ENCODE measurements at regions not wholly inside any gene's neighbourhood (a gene's known extent, or its start where the extent isn't known, plus 50 kb on each side); places are given as distances from the start of the nearest gene placed in this dataset.
A peak's percentile ranks its signal among the peaks of the same experiment; 100 is the strongest.

DNA sequence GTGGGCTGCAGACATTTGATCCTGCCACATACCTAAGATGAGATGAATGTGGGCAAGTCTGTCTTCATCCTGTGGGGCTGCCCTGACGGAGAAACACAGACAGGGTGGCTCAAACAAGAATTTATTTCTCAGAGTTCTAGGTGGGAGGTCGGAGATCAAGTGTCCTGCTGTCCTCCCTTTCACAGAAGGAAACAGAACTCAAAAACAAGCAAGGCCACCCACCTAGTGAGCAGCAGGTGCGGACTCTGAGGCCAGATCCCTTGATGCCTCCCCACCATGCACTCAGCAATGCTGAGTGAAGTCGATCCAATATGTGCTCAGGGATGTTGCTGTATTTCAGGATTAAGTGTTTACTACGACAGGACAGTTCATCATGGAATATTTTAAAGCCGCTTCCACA is 63.0 kb upstream of the SNTG2 start:
- H3K4me1 Mint-ChIP-seq, result peaks cover 62 to 63% of the 10 kb centered on the region in 2 experiments

More for the DNA sequence above, 63.0 kb upstream of the SNTG2 start:
- Histone ChIP-seq H2BK15ac (ENCODE audit: low read depth, low read length) (no peak overlapping the region), H4K5ac (ENCODE audit: insufficient read length, low read depth, low read length) (no peak overlapping the region), H2AK5ac (ENCODE audit: insufficient read length, low read length) (no peak overlapping the region), H3K18ac (ENCODE audit: insufficient read length, low read depth, low read length) (no peak overlapping the region), H3K4ac (ENCODE audit: low read depth, low read length) (no peak overlapping the region), H3K79me1 (ENCODE audit: insufficient read depth, low read depth, low read length, poor library complexity, severe bottlenecking) (no peaks in the 10 kb centered on the region), H3K4me2 (ENCODE audit: insufficient read depth, insufficient read length, low read length) (no peak overlapping the region), H2BK120ac (ENCODE audit: low read depth, low read length, poor library complexity, severe bottlenecking) (no peak overlapping the region), H3T11ph (ENCODE audit: low read length) (no peak overlapping the region), H4K8ac (replicated peaks; ENCODE audit: insufficient read length, low read depth, low read length) (no peak overlapping the region), H3K79me2 (ENCODE audit: insufficient read depth, low read length) (no peaks in the 10 kb centered on the region), H3K56ac (ENCODE audit: insufficient read length, low read depth, low read length) (no peak overlapping the region), H2AFZ (ENCODE audit: low read length) (no peak overlapping the region), H3K27ac (ENCODE audit: insufficient read length, low read depth, low read length) (no peak overlapping the region), H2BK20ac (ENCODE audit: low read depth, low read length, poor library complexity, severe bottlenecking) (no peak overlapping the region), H3K9ac (ENCODE audit: extremely low read depth, insufficient read length, low read length) (no peak overlapping the region), H3K23ac (ENCODE audit: insufficient read length, low read depth, low read length) (no peak overlapping the region), H3K27me3 (ENCODE audit: insufficient read depth, low read length) (0 out of 2 replicates have a peak, but pooled peaks cover 2% of the 10 kb centered on the region), H4K91ac (ENCODE audit: insufficient read length, low read depth, low read length) (no peak overlapping the region), H3K4me1 (ENCODE audit: insufficient read depth, low read length) (peaks cover 8% of the 10 kb centered on the region), H2BK5ac (ENCODE audit: insufficient read length, low read length) (no peak overlapping the region), H4K20me1 (ENCODE audit: control insufficient read depth, insufficient read depth, insufficient read length) (no peaks in the 10 kb centered on the region), H3K14ac (ENCODE audit: insufficient read depth, low read length) (no peak overlapping the region), H3K23me2 (ENCODE audit: insufficient read length, low read depth, low read length, poor library complexity, severe bottlenecking) (no peaks in the 10 kb centered on the region), H2BK12ac (ENCODE audit: insufficient read length, low read depth, low read length) (no peak overlapping the region), H3K9me3 (ENCODE audit: control insufficient read depth, low read depth, low read length) (no peaks in the 10 kb centered on the region)
- peaks cover 42% of the 10 kb centered on the region for H3K27me3 Mint-ChIP-seq (ENCODE audit: low read depth)
- H3K9me3 Mint-ChIP-seq, result peaks cover 0 to 3% of the 10 kb centered on the region in 2 experiments; a peak in 1 of 5 replicates
- TF ChIP-seq, protein P1, sequence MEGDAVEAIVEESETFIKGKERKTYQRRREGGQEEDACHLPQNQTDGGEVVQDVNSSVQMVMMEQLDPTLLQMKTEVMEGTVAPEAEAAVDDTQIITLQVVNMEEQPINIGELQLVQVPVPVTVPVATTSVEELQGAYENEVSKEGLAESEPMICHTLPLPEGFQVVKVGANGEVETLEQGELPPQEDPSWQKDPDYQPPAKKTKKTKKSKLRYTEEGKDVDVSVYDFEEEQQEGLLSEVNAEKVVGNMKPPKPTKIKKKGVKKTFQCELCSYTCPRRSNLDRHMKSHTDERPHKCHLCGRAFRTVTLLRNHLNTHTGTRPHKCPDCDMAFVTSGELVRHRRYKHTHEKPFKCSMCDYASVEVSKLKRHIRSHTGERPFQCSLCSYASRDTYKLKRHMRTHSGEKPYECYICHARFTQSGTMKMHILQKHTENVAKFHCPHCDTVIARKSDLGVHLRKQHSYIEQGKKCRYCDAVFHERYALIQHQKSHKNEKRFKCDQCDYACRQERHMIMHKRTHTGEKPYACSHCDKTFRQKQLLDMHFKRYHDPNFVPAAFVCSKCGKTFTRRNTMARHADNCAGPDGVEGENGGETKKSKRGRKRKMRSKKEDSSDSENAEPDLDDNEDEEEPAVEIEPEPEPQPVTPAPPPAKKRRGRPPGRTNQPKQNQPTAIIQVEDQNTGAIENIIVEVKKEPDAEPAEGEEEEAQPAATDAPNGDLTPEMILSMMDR (conservative IDR thresholded peaks at IDR 0.05), result no peak
- H3K27ac Mint-ChIP-seq, result peak overlapping the region in 1 of 3 experiments; percentile 68; a peak in 1 of 7 replicates
- H3K36me3 Mint-ChIP-seq (ENCODE audit: insufficient read depth in 1 of 3, low read depth in 3 of 3), result peaks cover 0 to 3% (median 0%) of the 10 kb centered on the region in 3 experiments; a peak in 1 of 7 replicates
- H3K4me3 Mint-ChIP-seq, result peak overlapping the region in 1 of 2 experiments; percentile 15; a peak in 1 of 5 replicates
- WGBS (ENCODE audit: extremely low coverage, insufficient read length, low lambda C conversion rate), result no CpG with 5 or more reads among the region's 6 CpGs
- peak; percentile 23 for DNase-seq

Data from H9 (cell line).